MM.1S (cell line): ENCODE measurements at regions not wholly inside any gene's neighbourhood (a gene's known extent, or its start where the extent isn't known, plus 50 kb on each side); places are given as distances from the start of the nearest gene placed in this dataset.

Source experiments
- DNase-seq: peaks from one replicate; pipeline ENCODE4 v3.0.0-alpha.2; 2015
- H2AFZ ChIP-seq: fragments of 300-600 bp; sonication (generic); 2 replicates; pipeline ENCODE4 v1.6.0; 2016; ENCODE audit warnings: antibody characterized with exemption, low read length
- H3F3A ChIP-seq: fragments of 300-600 bp; sonication (generic); 2 replicates; pipeline ENCODE4 v1.6.1; 2016; ENCODE audit warnings: mild to moderate bottlenecking, antibody characterized with exemption, low read length, moderate library complexity, mixed read lengths; ENCODE audit not compliant: insufficient read depth
- H3K27ac ChIP-seq: fragments of 300-600 bp; sonication (generic); 2 replicates; pipeline ENCODE4 v1.5.1; 2016; ENCODE audit warnings: mild to moderate bottlenecking, low read length
- H3K27me3 ChIP-seq: fragments of 300-600 bp; sonication (generic); replicated peaks from 2 replicates; pipeline ENCODE4 v1.6.0; 2016; ENCODE audit warnings: low read length; ENCODE audit not compliant: insufficient read depth
- H3K36me3 ChIP-seq: fragments of 300-600 bp; sonication (generic); replicated peaks from 2 replicates; pipeline ENCODE4 v1.6.1; 2016; ENCODE audit warnings: mild to moderate bottlenecking, low read length, mixed read lengths; ENCODE audit not compliant: insufficient read depth
- H3K4me1 ChIP-seq: fragments of 300-600 bp; sonication (generic); 2 replicates; pipeline ENCODE4 v1.6.1; 2016; ENCODE audit warnings: low read length, mixed read lengths
- H3K4me2 ChIP-seq: fragments of 300-600 bp; sonication (generic); 2 replicates; pipeline ENCODE4 v1.6.0; 2016; ENCODE audit warnings: low read depth, low read length
- H3K4me3 ChIP-seq: fragments of 300-600 bp; sonication (generic); 2 replicates; pipeline ENCODE4 v1.5.1; 2016; ENCODE audit warnings: low read length, mixed read lengths
- H3K79me2 ChIP-seq: fragments of 300-600 bp; sonication (generic); 2 replicates; pipeline ENCODE4 v1.6.1; 2016; ENCODE audit warnings: mixed run types, low read length, mixed read lengths
- H3K9ac ChIP-seq: fragments of 300-600 bp; sonication (generic); 2 replicates; pipeline ENCODE4 v1.6.1; 2016; ENCODE audit warnings: low read length, mixed read lengths
- H3K9me2 ChIP-seq: fragments of 300-600 bp; sonication (generic); replicated peaks from 2 replicates; pipeline ENCODE4 v1.6.1; 2016; ENCODE audit warnings: mild to moderate bottlenecking, low read length, mixed read lengths; ENCODE audit not compliant: insufficient read depth
- H3K9me3 ChIP-seq: fragments of 300-600 bp; sonication (generic); replicated peaks from 2 replicates; pipeline ENCODE4 v1.6.1; 2016; ENCODE audit warnings: mild to moderate bottlenecking, low read length, mixed read lengths; ENCODE audit not compliant: insufficient read depth
- H4K20me1 ChIP-seq: fragments of 300-600 bp; sonication (generic); 2 replicates; pipeline ENCODE4 v1.6.1; 2016; ENCODE audit warnings: mild to moderate bottlenecking, low read length, moderate library complexity, mixed read lengths; ENCODE audit not compliant: insufficient read depth
- EZH2 ChIP-seq: fragments of 300-600 bp; sonication (generic); optimal IDR thresholded peaks from 2 replicates; pipeline ENCODE3; 2017; ENCODE audit warnings: low read depth, mild to moderate bottlenecking, antibody characterized with exemption, low read length, mixed read lengths
- EZH2phosphoT487 ChIP-seq: fragments of 300-600 bp; sonication (generic); IDR thresholded peaks from 2 replicates; pipeline ENCODE4 v1.6.1; 2018; ENCODE audit warnings: antibody characterized with exemption, low read length
- TF ChIP-seq, protein P1 (sequence below): fragments of 300-600 bp; sonication (generic); IDR thresholded peaks from 2 replicates; pipeline ENCODE4 v1.5.1; 2016; ENCODE audit warnings: antibody characterized with exemption, low read length, mixed read lengths

DNA sequence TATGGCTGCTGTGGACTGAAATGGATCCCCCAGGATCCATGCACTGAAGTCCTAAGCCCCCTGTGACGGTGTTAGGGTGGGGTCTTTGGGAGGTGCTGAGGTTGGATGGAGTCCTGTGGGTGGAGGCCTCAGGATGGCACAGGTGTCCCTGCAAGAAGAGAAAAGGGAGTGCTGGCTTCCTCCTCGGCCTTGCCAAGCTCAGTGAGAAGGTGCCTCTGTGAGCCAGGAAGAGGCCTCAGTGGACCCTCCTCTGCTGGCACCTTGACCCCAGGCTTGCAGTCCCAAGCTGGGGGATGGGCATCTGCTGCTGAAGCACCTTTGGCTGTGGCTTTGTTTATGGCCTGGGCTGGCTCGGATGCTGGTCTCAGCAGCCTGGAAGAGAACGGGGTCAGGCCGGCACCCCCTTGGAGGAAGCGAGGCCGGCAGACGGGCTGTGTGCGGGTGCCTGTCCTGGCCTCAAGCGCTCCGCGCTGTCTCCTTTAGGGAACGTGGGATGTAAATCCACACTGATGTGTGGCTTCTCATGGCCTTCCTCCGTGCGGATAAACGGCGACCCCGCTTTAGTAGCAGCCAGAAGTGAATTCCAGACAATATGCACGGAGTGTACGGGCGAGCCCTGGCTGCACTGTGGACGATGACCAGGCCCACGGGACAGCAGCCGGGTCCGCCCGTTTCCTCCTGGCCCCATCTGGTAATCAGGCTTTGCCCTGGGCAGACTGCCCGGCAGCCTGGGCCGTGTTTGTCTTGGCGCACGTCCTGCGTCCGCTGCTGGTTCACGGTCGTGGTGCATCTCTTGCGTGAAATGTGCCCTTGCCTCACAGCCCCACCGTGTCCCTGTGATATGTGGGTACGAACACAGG is 182.6 kb downstream of the ERMARD start:
- Histone ChIP-seq H3K4me3 (no peak overlapping the region), H3K4me1 (no peaks in the 10 kb centered on the region), H3K4me2 (no peak overlapping the region), H3K9me2 (no peaks in the 10 kb centered on the region), H3F3A (no peaks in the 10 kb centered on the region), H3K9me3 (no peaks in the 10 kb centered on the region), H3K27ac (no peak overlapping the region), H3K36me3 (no peaks in the 10 kb centered on the region), H2AFZ (no peak overlapping the region), H3K9ac (no peak overlapping the region), H3K27me3 (no peaks in the 10 kb centered on the region; the same call in 1 of the 2 replicates), H4K20me1 (no peaks in the 10 kb centered on the region), H3K79me2 (no peaks in the 10 kb centered on the region)
- TF ChIP-seq, protein P1, sequence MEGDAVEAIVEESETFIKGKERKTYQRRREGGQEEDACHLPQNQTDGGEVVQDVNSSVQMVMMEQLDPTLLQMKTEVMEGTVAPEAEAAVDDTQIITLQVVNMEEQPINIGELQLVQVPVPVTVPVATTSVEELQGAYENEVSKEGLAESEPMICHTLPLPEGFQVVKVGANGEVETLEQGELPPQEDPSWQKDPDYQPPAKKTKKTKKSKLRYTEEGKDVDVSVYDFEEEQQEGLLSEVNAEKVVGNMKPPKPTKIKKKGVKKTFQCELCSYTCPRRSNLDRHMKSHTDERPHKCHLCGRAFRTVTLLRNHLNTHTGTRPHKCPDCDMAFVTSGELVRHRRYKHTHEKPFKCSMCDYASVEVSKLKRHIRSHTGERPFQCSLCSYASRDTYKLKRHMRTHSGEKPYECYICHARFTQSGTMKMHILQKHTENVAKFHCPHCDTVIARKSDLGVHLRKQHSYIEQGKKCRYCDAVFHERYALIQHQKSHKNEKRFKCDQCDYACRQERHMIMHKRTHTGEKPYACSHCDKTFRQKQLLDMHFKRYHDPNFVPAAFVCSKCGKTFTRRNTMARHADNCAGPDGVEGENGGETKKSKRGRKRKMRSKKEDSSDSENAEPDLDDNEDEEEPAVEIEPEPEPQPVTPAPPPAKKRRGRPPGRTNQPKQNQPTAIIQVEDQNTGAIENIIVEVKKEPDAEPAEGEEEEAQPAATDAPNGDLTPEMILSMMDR: no peak
- TF ChIP-seq EZH2: no peak
- no peak for TF ChIP-seq EZH2phosphoT487
- DNase-seq: no peak

DNA sequence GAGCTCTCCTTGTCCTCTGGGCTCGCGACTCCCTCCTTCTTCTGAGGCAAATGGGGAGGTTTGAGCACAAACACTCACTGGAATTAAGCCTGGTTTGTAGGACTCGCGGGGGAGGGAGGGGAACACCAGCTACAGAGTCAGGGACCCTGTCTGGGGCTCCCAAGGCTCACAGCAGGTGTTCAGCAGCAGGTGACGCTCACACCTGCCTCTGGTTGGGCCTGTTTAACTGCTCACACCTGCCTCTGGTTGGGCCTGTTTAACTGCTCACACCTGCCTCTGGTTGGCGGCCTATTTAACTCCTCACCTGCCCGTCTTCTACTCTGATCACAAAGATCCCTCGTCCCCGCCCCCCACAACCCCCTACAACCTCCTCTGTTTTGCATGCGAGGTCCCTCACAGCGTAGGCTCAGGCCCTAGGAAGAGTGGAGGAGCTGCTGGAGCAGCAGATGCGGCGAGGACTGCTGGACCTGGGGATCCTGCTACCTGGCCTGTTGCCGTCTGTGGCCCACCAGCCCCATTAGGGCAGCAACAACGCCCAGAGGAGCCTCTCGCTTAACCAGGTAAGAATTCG is 181.9 kb downstream of the ERMARD start:
- TF ChIP-seq, protein P1: no peak
- no peak for DNase-seq
- no peak overlapping the region for H3K9ac ChIP-seq

DNA sequence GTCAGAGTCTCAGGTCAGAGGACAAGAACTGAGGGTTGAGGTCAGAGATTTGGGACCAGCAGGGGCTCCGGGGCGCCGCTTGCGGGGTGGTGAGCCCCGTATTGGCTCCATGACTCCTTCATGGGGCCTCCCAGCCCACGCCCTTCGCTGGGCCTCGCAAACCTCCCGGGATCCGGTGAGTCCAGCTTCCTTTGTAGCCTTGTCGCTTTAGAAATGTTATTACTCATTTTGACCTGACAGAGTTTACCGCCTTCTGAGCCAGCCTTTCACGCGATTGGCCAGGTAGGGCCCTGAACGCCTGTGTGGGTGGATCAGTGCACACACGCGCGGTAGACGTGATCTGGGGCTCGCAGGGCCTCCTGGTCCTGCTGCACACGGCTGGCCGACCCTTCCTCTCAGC is 181.1 kb downstream of the ERMARD start:
- Histone ChIP-seq H4K20me1 (no peaks in the 10 kb centered on the region), H3K36me3 (no peaks in the 10 kb centered on the region), H3K9ac (no peak overlapping the region), H3K9me2 (no peaks in the 10 kb centered on the region), H3K4me3 (no peak overlapping the region), H2AFZ (no peak overlapping the region), H3F3A (no peaks in the 10 kb centered on the region), H3K4me2 (no peak overlapping the region), H3K27me3 (no peaks in the 10 kb centered on the region; the same call in 1 of the 2 replicates), H3K9me3 (no peaks in the 10 kb centered on the region), H3K4me1 (no peaks in the 10 kb centered on the region), H3K27ac (no peak overlapping the region), H3K79me2 (no peaks in the 10 kb centered on the region)
- no peak for TF ChIP-seq EZH2phosphoT487
- no peak for DNase-seq

More for the DNA sequence above, 181.9 kb downstream of the ERMARD start:
- Histone ChIP-seq H3K4me1 (no peaks in the 10 kb centered on the region), H3K4me3 (no peak overlapping the region), H3K27ac (no peak overlapping the region), H3K4me2 (no peak overlapping the region), H4K20me1 (no peaks in the 10 kb centered on the region), H2AFZ (no peak overlapping the region), H3K27me3 (no peaks in the 10 kb centered on the region; the same call in 1 of the 2 replicates), H3K9me3 (no peaks in the 10 kb centered on the region), H3K36me3 (no peaks in the 10 kb centered on the region), H3F3A (no peaks in the 10 kb centered on the region), H3K9me2 (no peaks in the 10 kb centered on the region), H3K79me2 (no peaks in the 10 kb centered on the region)

DNA sequence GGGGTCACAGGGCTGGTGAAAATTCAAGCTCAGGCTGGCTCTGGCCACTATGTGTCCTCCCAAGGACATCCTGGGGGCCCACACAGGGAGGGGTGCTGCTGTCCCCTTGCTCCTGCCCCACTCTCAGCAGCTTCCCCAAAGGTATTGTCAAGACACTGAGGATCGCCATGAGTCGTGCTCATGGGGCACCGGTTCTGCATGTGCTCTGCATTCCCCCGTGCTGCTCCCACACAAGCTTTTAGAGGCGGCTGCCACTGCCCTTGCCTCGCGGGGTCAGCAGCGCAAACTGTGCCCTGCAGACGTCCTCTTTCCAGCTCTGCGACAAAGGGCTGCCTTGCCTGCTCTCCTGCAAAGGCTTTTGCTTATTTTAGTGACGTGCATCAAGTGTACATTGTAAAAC is 179.8 kb downstream of the ERMARD start:
- Histone ChIP-seq H3K4me2 (no peak overlapping the region), H3K36me3 (no peaks in the 10 kb centered on the region), H3K79me2 (no peaks in the 10 kb centered on the region), H3K27me3 (no peaks in the 10 kb centered on the region; the same call in 1 of the 2 replicates), H3K9me3 (no peaks in the 10 kb centered on the region), H3K27ac (no peak overlapping the region), H3K9me2 (no peaks in the 10 kb centered on the region), H3K4me1 (no peaks in the 10 kb centered on the region), H3K9ac (no peak overlapping the region), H3F3A (no peaks in the 10 kb centered on the region), H3K4me3 (no peak overlapping the region), H4K20me1 (no peaks in the 10 kb centered on the region), H2AFZ (no peak overlapping the region)
- TF ChIP-seq EZH2phosphoT487: no peak
- TF ChIP-seq, protein P1: no peak
- TF ChIP-seq EZH2: no peak
- DNase-seq: no peak
